NCI-H748 treated with DMSO at 0.1 percent for 48 hours (cell line): ENCODE measurements at regions not wholly inside any gene's neighbourhood (a gene's known extent, or its start where the extent isn't known, plus 50 kb on each side); places are given as distances from the start of the nearest gene placed in this dataset.
A peak's percentile ranks its signal among the peaks of the same experiment; 100 is the strongest.

Experiments used
- DNase-seq: peaks from one replicate; lab custom pipeline; 2025; lab: John Stamatoyannopoulos, UW

GRCh38 chr5:3393920-3394597, 201.6 kb upstream of the IRX1 start:
- DNase-seq, result peak; percentile 98

GRCh38 chr5:3393122-3393919, 202.3 kb upstream of the IRX1 start:
- no peak for DNase-seq

GRCh38 chr5:3392306-3392939, 203.2 kb upstream of the IRX1 start:
- no peak for DNase-seq

GRCh38 chr5:3391210-3391609, 204.4 kb upstream of the IRX1 start:
- no peak for DNase-seq

GRCh38 chr5:3389471-3390026, 206.1 kb upstream of the IRX1 start:
- DNase-seq, result peak; percentile 49

- no peak for DNase-seq
These were observed 209.0 kb upstream of the IRX1 start for GRCh38 chr5:3386637-3387036.

- DNase-seq, result no peak
These were observed 209.6 kb upstream of the IRX1 start for GRCh38 chr5:3385991-3386519.

GRCh38 chr5:3384531-3384930, 211.1 kb upstream of the IRX1 start:
- no peak for DNase-seq

GRCh38 chr5:3382782-3383181, 212.8 kb upstream of the IRX1 start:
- DNase-seq, result no peak

- no peak for DNase-seq
These were observed 213.5 kb upstream of the IRX1 start for GRCh38 chr5:3382151-3382550.

- DNase-seq, result no peak
These were observed 214.3 kb upstream of the IRX1 start for GRCh38 chr5:3381206-3381825.

- no peak for DNase-seq
These were observed 214.9 kb upstream of the IRX1 start for GRCh38 chr5:3380689-3381088.

GRCh38 chr5:3377831-3378230, 217.8 kb upstream of the IRX1 start:
- no peak for DNase-seq

GRCh38 chr5:3377176-3377575, 218.5 kb upstream of the IRX1 start:
- no peak for DNase-seq

GRCh38 chr5:3376611-3377010, 219.0 kb upstream of the IRX1 start:
- no peak for DNase-seq

- no peak for DNase-seq
These were observed 219.9 kb upstream of the IRX1 start for GRCh38 chr5:3375586-3376311.

- no peak for DNase-seq
These were observed 222.2 kb upstream of the IRX1 start for GRCh38 chr5:3373391-3373790.

- DNase-seq, result no peak
These were observed 223.3 kb upstream of the IRX1 start for GRCh38 chr5:3372289-3372688.

GRCh38 chr5:3365501-3366215, 230.0 kb upstream of the IRX1 start:
- DNase-seq, result no peak

- DNase-seq, result no peak
These were observed 230.7 kb upstream of the IRX1 start for GRCh38 chr5:3364941-3365340.

GRCh38 chr5:3364433-3364832, 231.2 kb upstream of the IRX1 start:
- no peak for DNase-seq
